Fibroblast of lung (primary cell): ENCODE measurements at regions not wholly inside any gene's neighbourhood (a gene's known extent, or its start where the extent isn't known, plus 50 kb on each side); places are given as distances from the start of the nearest gene placed in this dataset.

Experiments
- DNase-seq, 2 donors: peaks; one replicate each; pipeline versions ENCODE4 v3.0.0 to v3.0.0-alpha.2; 2010; ENCODE audit warnings: low read depth in 2 of 2
- H2AFZ ChIP-seq: 2 replicates; pipeline ENCODE4 v1.5.1; 2012; ENCODE audit warnings: low read length, control low read depth, inconsistent platforms
- H3K27ac ChIP-seq: 2 replicates; pipeline ENCODE4 v1.5.1; 2011; ENCODE audit warnings: low read length, control low read depth; ENCODE audit not compliant: insufficient read depth
- H3K27me3 ChIP-seq: 2 replicates; pipeline ENCODE4 v1.5.1; 2011; ENCODE audit warnings: mild to moderate bottlenecking, low read length; ENCODE audit not compliant: control insufficient read depth, insufficient read depth
- H3K36me3 ChIP-seq: 2 replicates; pipeline ENCODE4 v1.5.1; 2011; ENCODE audit warnings: low read length; ENCODE audit not compliant: control insufficient read depth, insufficient read depth
- H3K4me1 ChIP-seq: 2 replicates; pipeline ENCODE4 v1.5.1; 2011; ENCODE audit warnings: low read length; ENCODE audit not compliant: control insufficient read depth, insufficient read depth; ENCODE audit errors: extremely low read depth
- H3K4me2 ChIP-seq: 2 replicates; pipeline ENCODE4 v1.5.1; 2011; ENCODE audit warnings: low read length, control low read depth; ENCODE audit not compliant: insufficient read depth; ENCODE audit errors: extremely low read depth
- H3K4me3 ChIP-seq, 4 experiments: fragments of 200-600 bp in 1 of 4; sonication (generic) in 1 of 4; replicated peaks in 1 of 4; 2 replicates each; pipeline ENCODE4 v1.5.1; 2011 to 2016; ENCODE audit warnings: low read length in 4 of 4, low read depth in 3 of 4, mild to moderate bottlenecking in 3 of 4, control low read depth in 2 of 4, inconsistent platforms in 1 of 4, mixed read lengths in 1 of 4; ENCODE audit not compliant: insufficient read depth in 1 of 4; ENCODE audit errors: control extremely low read depth in 1 of 4
- H3K79me2 ChIP-seq: 2 replicates; pipeline ENCODE4 v1.5.1; 2012; ENCODE audit warnings: mild to moderate bottlenecking, low read length, inconsistent platforms; ENCODE audit not compliant: control insufficient read depth, insufficient read depth
- H3K9ac ChIP-seq: 2 replicates; pipeline ENCODE4 v1.5.1; 2011; ENCODE audit warnings: mild to moderate bottlenecking, low read length, control low read depth; ENCODE audit not compliant: insufficient read depth
- H3K9me3 ChIP-seq: 2 replicates; pipeline ENCODE4 v1.5.1; 2012; ENCODE audit warnings: low read depth, low read length; ENCODE audit not compliant: control insufficient read depth, insufficient read depth
- H4K20me1 ChIP-seq: 2 replicates; pipeline ENCODE4 v1.5.1; 2011; ENCODE audit warnings: low read length; ENCODE audit not compliant: control insufficient read depth, insufficient read depth; ENCODE audit errors: extremely low read depth
- CTCF ChIP-seq, 2 donors: IDR thresholded peaks in 1 of 2; conservative IDR thresholded peaks in 1 of 2; 1 replicate in 1 of 2; 2 replicates in 1 of 2; pipeline ENCODE4 v1.5.1; 2011 to 2012; ENCODE audit warnings: low read length in 2 of 2, control low read depth in 1 of 2, inconsistent platforms in 1 of 2, low read depth in 1 of 2, mild to moderate bottlenecking in 1 of 2
- EZH2 ChIP-seq: IDR thresholded peaks from 2 replicates; pipeline ENCODE4 v1.5.1; 2012; ENCODE audit warnings: low read length, control low read depth, mild to moderate bottlenecking; ENCODE audit errors: missing control alignments

GRCh38 chr15:81531109-81531592 is 157.1 kb upstream of the TMC3 start:
- H3K4me2 ChIP-seq = peak overlapping the region; percentile 7
- peak; percentile 70 to 71 for DNase-seq
- H3K9ac ChIP-seq = no peak overlapping the region
- H3K27ac ChIP-seq = no peak overlapping the region
- H3K79me2 ChIP-seq = no peaks in the 10 kb centered on the region
- no peaks in the 10 kb centered on the region for H4K20me1 ChIP-seq
- no peaks in the 10 kb centered on the region for H3K4me1 ChIP-seq
- H2AFZ ChIP-seq = peak overlapping the region; percentile 27
- no peaks in the 10 kb centered on the region for H3K27me3 ChIP-seq
- H3K9me3 ChIP-seq = no peaks in the 10 kb centered on the region
- TF ChIP-seq EZH2 (no peak), CTCF (conservative IDR thresholded peaks at IDR 0.05 in 1 of 2, IDR thresholded peaks at IDR 0.05 in 1 of 2; ENCODE audit: low read depth in 1 of 2, low read length in 2 of 2) (no peak)
- H3K4me3 ChIP-seq = no peak overlapping the region
- H3K36me3 ChIP-seq = no peaks in the 10 kb centered on the region

- H2AFZ ChIP-seq = no peak overlapping the region
- DNase-seq = peak in 1 of 2 donors; percentile 23
- no peak overlapping the region for H3K9ac ChIP-seq
- H3K36me3 ChIP-seq = no peaks in the 10 kb centered on the region
- no peaks in the 10 kb centered on the region for H3K9me3 ChIP-seq
- no peaks in the 10 kb centered on the region for H4K20me1 ChIP-seq
- no peaks in the 10 kb centered on the region for H3K27me3 ChIP-seq
- H3K4me3 ChIP-seq = no peak overlapping the region
- H3K79me2 ChIP-seq = no peaks in the 10 kb centered on the region
- no peak overlapping the region for H3K27ac ChIP-seq
- no peak for TF ChIP-seq EZH2
- no peak for TF ChIP-seq CTCF (conservative IDR thresholded peaks at IDR 0.05 in 1 of 2, IDR thresholded peaks at IDR 0.05 in 1 of 2; ENCODE audit: low read depth in 1 of 2, low read length in 2 of 2)
- H3K4me1 ChIP-seq = no peaks in the 10 kb centered on the region
- H3K4me2 ChIP-seq = no peak overlapping the region
Measured at GRCh38 chr15:81530271-81530691, 156.3 kb upstream of the TMC3 start.

- no peak for DNase-seq
- Histone ChIP-seq H3K27ac (no peak overlapping the region), H3K36me3 (no peaks in the 10 kb centered on the region)
Measured at GRCh38 chr15:81529481-81529880, 155.5 kb upstream of the TMC3 start.

More at GRCh38 chr15:81529481-81529880, 155.5 kb upstream of the TMC3 start:
- no peak overlapping the region for H3K9ac ChIP-seq
- H3K27me3 ChIP-seq = no peaks in the 10 kb centered on the region
- no peaks in the 10 kb centered on the region for H3K4me1 ChIP-seq
- no peaks in the 10 kb centered on the region for H3K79me2 ChIP-seq
- H4K20me1 ChIP-seq = no peaks in the 10 kb centered on the region
- no peaks in the 10 kb centered on the region for H3K9me3 ChIP-seq
- H2AFZ ChIP-seq = no peak overlapping the region
- H3K4me3 ChIP-seq = no peak overlapping the region
- no peak for TF ChIP-seq EZH2
- TF ChIP-seq CTCF (conservative IDR thresholded peaks at IDR 0.05 in 1 of 2, IDR thresholded peaks at IDR 0.05 in 1 of 2; ENCODE audit: low read depth in 1 of 2, low read length in 2 of 2) = no peak
- no peak overlapping the region for H3K4me2 ChIP-seq
